Aorta (tissue), 5 donors: ENCODE measurements at regions not wholly inside any gene's neighbourhood (a gene's known extent, or its start where the extent isn't known, plus 50 kb on each side); places are given as distances from the start of the nearest gene placed in this dataset.

Experiments
- ATAC-seq: fragments of 200-7000 bp; cut with Tn5 transposase; one replicate; pipeline ENCODE4 v1.9.1; 2022; ENCODE audit warnings: moderate library complexity; ENCODE audit not compliant: low FRiP score
- DNase-seq, 2 donors: peaks; one replicate each; pipeline ENCODE4 v3.0.0-alpha.2; 2020
- H3K27ac ChIP-seq, 2 donors: one replicate each; pipeline ENCODE4 v1.5.1; 2013; ENCODE audit warnings: low read length in 2 of 2, mild to moderate bottlenecking in 2 of 2, moderate library complexity in 2 of 2, control low read depth in 1 of 2, inconsistent platforms in 1 of 2, low read depth in 1 of 2
- H3K27me3 ChIP-seq, 2 donors: one replicate each; pipeline ENCODE4 v1.6.1; 2013; ENCODE audit warnings: control low read depth in 1 of 2, low read length in 1 of 2, mild to moderate bottlenecking in 1 of 2, moderate library complexity in 1 of 2; ENCODE audit not compliant: insufficient read depth in 2 of 2, control insufficient read depth in 1 of 2
- H3K36me3 ChIP-seq, 2 donors: one replicate each; pipeline ENCODE4 v1.6.1; 2013; ENCODE audit warnings: control low read depth in 1 of 2, low read length in 1 of 2, mild to moderate bottlenecking in 1 of 2; ENCODE audit not compliant: insufficient read depth in 2 of 2, control insufficient read depth in 1 of 2
- H3K4me1 ChIP-seq, 2 donors: one replicate each; pipeline ENCODE4 v1.6.1; 2013; ENCODE audit warnings: low read length in 2 of 2, control low read depth in 1 of 2, mild to moderate bottlenecking in 1 of 2, moderate library complexity in 1 of 2; ENCODE audit not compliant: insufficient read depth in 2 of 2, control insufficient read depth in 1 of 2
- H3K4me3 ChIP-seq, 2 donors: one replicate each; pipeline ENCODE4 v1.5.1; 2013; ENCODE audit warnings: low read length in 2 of 2, control low read depth in 1 of 2, mild to moderate bottlenecking in 1 of 2
- H3K9me3 ChIP-seq: one replicate; pipeline ENCODE4 v1.6.1; 2013; ENCODE audit warnings: mild to moderate bottlenecking, low read length; ENCODE audit not compliant: control insufficient read depth
- WGBS, 2 donors: extraction: QIAGEN DNeasy Blood & Tissue Kit; methylation state at CpG; one replicate each; pipeline ENCODE4 v1.1.7; 2013; 5-methylcytosine and 5-hydroxymethylcytosine counted together
- intact Hi-C, 2 donors: fragments of 100-400 bp; cut with DNase I; formaldehyde crosslinking; loops; one replicate each; pipeline versions ENCODE4 v1.14.2 to v1.15.0; 2022
- donor health status: healthy with polysubstance abuse.
- donor health status: Bipolar disorder and iron deficiency.
- donor health status: DM: no; HTN: no; CAD: no.
- donor health status: DM: no; HTN: no; CAD: no.
- donor health status: DM: yes; HTN: yes; CAD: no.

DNA sequence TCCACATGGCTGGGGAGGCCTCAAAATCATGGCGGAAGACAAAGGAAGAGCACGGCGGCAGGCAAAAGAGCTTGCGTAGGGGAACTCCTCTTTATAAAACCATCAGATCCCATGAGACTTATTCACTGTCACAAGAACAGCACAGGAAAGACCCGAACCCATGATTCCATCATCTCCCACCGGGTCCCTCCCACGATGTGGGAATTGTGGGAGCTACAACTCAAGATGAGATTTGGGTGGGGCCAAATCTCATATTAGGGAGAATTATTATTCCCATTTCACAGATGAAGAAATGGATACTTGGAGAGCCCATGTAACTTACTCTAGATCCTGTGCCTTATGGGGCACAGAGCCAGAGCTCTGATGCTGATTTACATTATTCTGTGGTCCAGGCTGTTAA lies 322.6 kb downstream of the PCNX1 start:
- H3K27me3 ChIP-seq = no peaks in the 10 kb centered on the region
- DNase-seq (no peak), ATAC-seq (no peak)
- H3K4me1 ChIP-seq = no peaks in the 10 kb centered on the region
- H3K9me3 ChIP-seq = no peaks in the 10 kb centered on the region
- intact Hi-C loops = no loop called here
- H3K4me3 ChIP-seq = no peak overlapping the region
- WGBS, 2 donors = 91 to 94% methylated on average over 7 of the region's 7 CpGs
- H3K36me3 ChIP-seq = no peaks in the 10 kb centered on the region
- no peak overlapping the region for H3K27ac ChIP-seq

DNA sequence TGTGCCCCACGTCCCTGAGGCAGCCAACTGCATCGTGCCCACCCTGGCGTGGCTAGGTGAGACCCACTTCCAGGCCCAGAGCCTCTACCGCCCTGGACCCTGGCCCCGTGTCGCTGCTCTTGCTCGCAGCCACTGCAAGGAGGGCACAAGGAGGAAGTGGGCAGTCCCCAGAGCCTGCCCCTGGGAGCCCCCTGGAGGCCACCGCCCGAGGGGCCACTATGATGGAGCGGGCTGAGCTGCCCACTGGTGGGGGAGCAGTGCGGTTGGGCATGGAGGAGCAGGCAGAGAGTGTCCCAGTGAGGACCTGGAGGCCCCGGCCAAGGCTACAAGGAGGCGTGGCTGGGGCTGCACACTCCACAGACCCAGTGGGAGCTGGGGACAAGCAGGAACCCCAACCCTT lies 323.6 kb downstream of the PCNX1 start:
- Histone ChIP-seq H3K36me3 (no peaks in the 10 kb centered on the region), H3K4me1 (no peaks in the 10 kb centered on the region), H3K9me3 (no peaks in the 10 kb centered on the region), H3K4me3 (no peak overlapping the region), H3K27me3 (no peaks in the 10 kb centered on the region), H3K27ac (no peak overlapping the region)
- intact Hi-C loops = no loop called here
- 92 to 94% methylated on average over 13 of the region's 13 CpGs for WGBS, 2 donors
- DNase-seq = no peak
- ATAC-seq = peak; percentile 24

DNA sequence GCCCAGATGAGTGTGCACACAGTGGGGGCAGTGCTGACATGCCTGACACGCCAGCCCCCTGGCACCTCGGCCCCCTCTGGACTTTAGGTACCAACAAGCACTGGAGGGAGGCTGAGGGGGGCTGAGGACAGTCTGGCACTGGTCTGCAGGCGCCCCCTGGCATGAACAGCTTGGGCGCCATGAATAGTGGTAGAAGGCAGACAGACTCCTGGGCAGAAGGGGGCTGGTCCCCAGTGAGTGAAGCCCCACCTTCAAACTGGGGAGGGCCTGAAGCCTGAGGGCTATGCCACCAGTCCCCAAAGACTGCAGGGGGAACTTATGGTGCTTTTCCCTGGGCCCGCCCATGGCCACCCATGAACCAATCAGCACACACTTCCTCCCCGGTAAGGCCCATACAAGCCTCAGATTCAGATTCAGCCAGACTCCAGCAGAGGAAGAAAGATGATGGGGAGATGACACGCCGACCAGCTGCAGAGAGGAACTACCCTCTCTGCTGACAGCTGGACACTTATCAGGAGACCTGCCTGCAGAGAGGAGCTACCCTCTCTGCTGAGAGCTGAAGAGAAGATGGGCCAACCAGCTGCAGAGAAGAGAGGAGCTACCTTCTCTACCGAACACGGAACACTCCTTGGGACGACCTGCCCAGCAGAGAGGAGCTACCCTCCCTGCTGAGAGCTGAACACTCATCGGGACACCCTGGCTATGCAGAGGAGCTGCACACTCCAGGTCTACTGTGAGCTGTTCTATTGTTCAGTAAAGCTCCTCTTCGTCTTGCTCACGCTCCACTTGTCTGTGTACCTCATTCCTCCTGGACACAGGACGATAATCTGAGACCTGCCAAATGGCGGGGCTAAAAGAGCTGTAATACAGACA lies 324.5 kb downstream of the PCNX1 start:
- H3K4me3 ChIP-seq = no peak overlapping the region
- intact Hi-C loops = no loop called here
- 95% methylated on average over 16 of the region's 16 CpGs for WGBS, 2 donors
- no peak overlapping the region for H3K27ac ChIP-seq
- no peaks in the 10 kb centered on the region for H3K9me3 ChIP-seq
- ATAC-seq (no peak), DNase-seq (no peak)
- H3K36me3 ChIP-seq = no peaks in the 10 kb centered on the region
- no peaks in the 10 kb centered on the region for H3K27me3 ChIP-seq
- no peaks in the 10 kb centered on the region for H3K4me1 ChIP-seq

DNA sequence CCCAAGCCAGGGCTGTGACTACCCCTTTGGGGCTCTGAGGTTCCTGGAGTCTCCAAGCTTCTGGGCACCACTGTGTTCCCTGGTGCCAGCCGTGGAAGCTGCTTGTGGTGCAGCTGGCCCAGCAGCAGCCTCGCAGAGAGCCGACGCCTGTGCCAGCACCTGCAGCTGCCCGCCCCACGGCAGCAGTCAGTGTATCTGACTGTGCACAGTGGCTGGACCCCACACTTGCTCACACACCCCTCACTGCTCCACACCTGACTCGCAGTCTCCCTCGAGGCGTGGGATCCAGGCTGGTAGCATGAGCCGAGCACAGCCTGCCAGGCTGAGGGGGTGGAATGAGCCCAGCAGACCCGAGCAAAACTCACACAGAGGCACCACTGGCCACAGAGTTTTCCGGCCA lies 325.2 kb downstream of the PCNX1 start:
- H3K4me1 ChIP-seq = no peaks in the 10 kb centered on the region
- 91 to 94% methylated on average over 12 of the region's 12 CpGs for WGBS, 2 donors
- no peaks in the 10 kb centered on the region for H3K9me3 ChIP-seq
- H3K36me3 ChIP-seq = no peaks in the 10 kb centered on the region
- DNase-seq (no peak), ATAC-seq (no peak)
- intact Hi-C loops = no loop called here
- H3K4me3 ChIP-seq = no peak overlapping the region
- no peaks in the 10 kb centered on the region for H3K27me3 ChIP-seq
- H3K27ac ChIP-seq = no peak overlapping the region

DNA sequence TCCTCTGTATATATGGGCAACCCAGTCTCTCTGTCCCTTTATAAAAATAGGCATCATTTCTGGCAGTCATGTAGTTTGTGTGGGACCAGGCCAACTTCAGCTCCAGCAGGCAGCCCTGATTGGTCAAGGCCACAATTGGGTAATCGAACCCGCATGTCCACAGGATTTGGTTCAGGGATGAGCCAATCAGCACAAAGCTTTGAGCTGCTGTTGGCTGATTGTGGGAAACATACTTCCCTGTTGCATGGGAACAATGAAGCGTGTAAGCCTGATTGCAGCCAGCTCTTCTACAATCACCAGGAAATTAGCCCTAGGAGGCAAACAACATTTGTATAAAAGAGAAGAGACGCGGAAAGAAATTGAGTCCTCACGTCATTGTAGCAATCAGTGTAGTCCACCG lies 328.6 kb downstream of the PCNX1 start:
- H3K9me3 ChIP-seq = no peaks in the 10 kb centered on the region
- DNase-seq = peak in 1 of 2 donors; percentile 83
- H3K4me3 ChIP-seq = no peak overlapping the region
- no peaks in the 10 kb centered on the region for H3K36me3 ChIP-seq
- no peak overlapping the region for H3K27ac ChIP-seq
- H3K27me3 ChIP-seq = no peaks in the 10 kb centered on the region
- peak; percentile 67 for ATAC-seq
- H3K4me1 ChIP-seq = no peaks in the 10 kb centered on the region
- intact Hi-C loops = no loop called here
- 12 to 23% methylated on average over 7 of the region's 7 CpGs for WGBS, 2 donors

DNA sequence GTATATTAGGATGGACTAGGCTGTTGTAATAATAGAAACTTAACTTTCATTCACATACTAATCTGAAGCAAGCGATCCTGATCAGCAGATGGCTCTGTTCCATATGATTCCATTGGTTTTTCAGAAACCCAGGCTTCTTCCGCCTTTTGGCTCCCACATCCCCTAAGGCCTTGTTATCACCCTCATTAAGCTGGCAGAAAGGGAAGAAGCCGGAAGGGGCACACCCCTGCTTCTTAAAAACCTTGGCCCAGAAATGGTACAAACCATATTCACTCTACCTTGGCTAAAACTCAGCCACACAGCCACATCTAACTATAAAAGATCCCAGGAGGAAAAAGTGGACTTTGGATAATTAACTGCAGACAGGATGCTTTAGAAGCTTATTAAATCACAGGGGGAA lies 329.2 kb downstream of the PCNX1 start:
- Histone ChIP-seq H3K27me3 (no peaks in the 10 kb centered on the region), H3K9me3 (no peaks in the 10 kb centered on the region), H3K4me1 (no peaks in the 10 kb centered on the region), H3K27ac (no peak overlapping the region), H3K4me3 (no peak overlapping the region), H3K36me3 (no peaks in the 10 kb centered on the region)
- intact Hi-C loops = no loop called here
- 53 to 76% methylated on average over 3 of the region's 3 CpGs for WGBS, 2 donors
- ATAC-seq = peak; percentile 27
- no peak for DNase-seq

DNA sequence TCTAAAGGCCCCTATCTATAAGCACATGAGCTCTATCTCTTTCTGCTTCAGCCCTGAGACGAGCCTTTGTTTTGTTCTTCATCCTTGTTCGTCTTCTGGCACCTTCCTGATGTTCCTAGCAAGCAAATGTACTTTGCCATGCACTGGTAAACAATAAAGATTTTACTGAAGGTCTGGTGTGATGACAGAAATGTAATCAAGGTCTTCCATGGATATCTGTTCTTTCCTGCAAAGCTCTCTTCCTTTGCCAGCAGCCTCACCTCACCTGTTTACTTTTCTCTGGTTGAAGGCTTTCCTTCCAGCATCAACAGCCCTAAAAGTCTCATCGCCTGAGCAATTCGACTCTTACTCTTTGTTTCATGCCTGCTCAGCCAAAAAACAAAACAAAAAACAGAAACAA lies 330.3 kb downstream of the PCNX1 start:
- H3K36me3 ChIP-seq = no peaks in the 10 kb centered on the region
- H3K27me3 ChIP-seq = no peaks in the 10 kb centered on the region
- DNase-seq = no peak
- 89 to 92% methylated on average over 4 of the region's 4 CpGs for WGBS, 2 donors
- H3K4me3 ChIP-seq = no peak overlapping the region
- ATAC-seq = no peak
- peaks cover 0 to 4% of the 10 kb centered on the region in 2 donors for H3K4me1 ChIP-seq
- no peak overlapping the region for H3K27ac ChIP-seq
- no peaks in the 10 kb centered on the region for H3K9me3 ChIP-seq
- intact Hi-C loops = no loop called here

DNA sequence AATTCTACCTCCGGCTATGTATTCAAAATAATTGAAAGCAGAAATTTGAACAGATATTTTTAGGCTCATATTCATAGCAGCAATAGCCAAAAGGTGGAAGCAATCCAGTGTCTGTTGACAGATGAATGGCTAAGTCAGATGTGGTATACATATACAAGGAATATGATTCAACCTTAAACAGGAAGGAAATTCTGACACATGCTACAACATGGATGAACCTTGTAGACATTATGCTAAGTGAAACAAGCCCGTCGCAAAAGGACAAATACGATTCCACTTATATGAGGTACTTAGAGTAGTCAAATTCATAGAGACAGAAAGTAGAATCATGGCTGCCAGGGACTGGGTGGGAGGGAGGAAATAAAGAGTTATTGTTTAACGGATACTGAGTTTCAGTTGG lies 331.6 kb downstream of the PCNX1 start:
- no peaks in the 10 kb centered on the region for H3K36me3 ChIP-seq
- H3K27me3 ChIP-seq = no peaks in the 10 kb centered on the region
- H3K4me1 ChIP-seq = peaks cover under 1 to 9% of the 10 kb centered on the region in 2 donors
- DNase-seq (no peak), ATAC-seq (no peak)
- no peaks in the 10 kb centered on the region for H3K9me3 ChIP-seq
- 94 to 96% methylated on average over 5 of the region's 5 CpGs for WGBS, 2 donors
- no peak overlapping the region for H3K4me3 ChIP-seq
- intact Hi-C loops = no loop called here
- H3K27ac ChIP-seq = no peak overlapping the region

DNA sequence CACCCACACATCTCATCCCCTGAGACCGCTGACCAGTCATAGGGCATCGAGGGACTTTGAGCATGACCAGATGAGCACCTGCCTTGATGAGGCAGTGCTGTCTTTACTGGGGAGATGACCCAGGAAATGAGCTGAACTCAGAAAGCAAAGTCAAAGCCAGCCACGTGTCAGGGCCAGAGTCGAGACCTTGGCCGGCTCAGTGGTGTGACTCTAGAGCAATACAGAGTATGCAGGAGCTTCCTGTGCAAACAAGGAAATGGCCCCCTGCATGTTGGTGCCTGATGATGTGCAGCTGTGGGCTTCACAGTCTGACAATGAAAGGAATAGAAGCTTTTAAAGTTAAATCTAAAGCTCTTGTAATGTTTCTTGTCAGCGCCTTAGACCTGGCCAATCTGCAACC lies 332.9 kb downstream of the PCNX1 start:
- intact Hi-C loops = loop anchor here in 1 of 2 donors (5.0 kb wide), 1 partner anchor 33 kb away; no protein-coding TSS in a partner anchor
- Histone ChIP-seq H3K27me3 (no peaks in the 10 kb centered on the region), H3K9me3 (no peaks in the 10 kb centered on the region), H3K27ac (no peak overlapping the region), H3K36me3 (no peaks in the 10 kb centered on the region), H3K4me3 (no peak overlapping the region), H3K4me1 (peaks cover 5 to 9% of the 10 kb centered on the region in 2 donors)
- 90 to 91% methylated on average over 6 of the region's 6 CpGs for whole genome bisulfite sequencing, 2 donors
- ATAC-seq (no peak), DNase-seq (no peak)
